CD14-positive monocyte (primary cell): ENCODE measurements at regions not wholly inside any gene's neighbourhood (a gene's known extent, or its start where the extent isn't known, plus 50 kb on each side); places are given as distances from the start of the nearest gene placed in this dataset.

Source experiments
- DNase-seq, 3 donors: peaks; one replicate each; pipeline ENCODE4 v3.0.0-alpha.2; 2011 to 2022
- H2AFZ ChIP-seq: 2 replicates; pipeline ENCODE4 v1.6.0; 2012; ENCODE audit warnings: mild to moderate bottlenecking, low read depth, low read length, inconsistent platforms; ENCODE audit not compliant: insufficient read depth, poor library complexity, severe bottlenecking
- H3K27ac ChIP-seq, 2 donors: 1 replicate in 1 of 2; 2 replicates in 1 of 2; pipeline ENCODE4 v1.5.1; 2012 to 2013; ENCODE audit warnings: low read length in 2 of 2, control low read depth in 1 of 2, inconsistent platforms in 1 of 2, low read depth in 1 of 2, mild to moderate bottlenecking in 1 of 2
- H3K27me3 ChIP-seq, 2 donors: one replicate each; pipeline versions ENCODE4 v1.6.0 to v1.6.1; 2011 to 2013; ENCODE audit warnings: low read length in 2 of 2; ENCODE audit not compliant: control insufficient read depth in 2 of 2, insufficient read depth in 2 of 2
- H3K36me3 ChIP-seq, 2 donors: replicated peaks in 1 of 2; 1 replicate in 1 of 2; 2 replicates in 1 of 2; pipeline versions ENCODE4 v1.5.1 to v1.6.1; 2012 to 2013; ENCODE audit warnings: low read length in 2 of 2, control low read depth in 1 of 2, inconsistent platforms in 1 of 2, mild to moderate bottlenecking in 1 of 2; ENCODE audit not compliant: insufficient read depth in 2 of 2, control insufficient read depth in 1 of 2
- H3K4me1 ChIP-seq, 2 donors: 1 replicate in 1 of 2; 2 replicates in 1 of 2; pipeline versions ENCODE4 v1.5.1 to v1.6.1; 2012 to 2013; ENCODE audit warnings: low read length in 2 of 2, control low read depth in 1 of 2, inconsistent platforms in 1 of 2, mild to moderate bottlenecking in 1 of 2, moderate library complexity in 1 of 2; ENCODE audit not compliant: insufficient read depth in 2 of 2, control insufficient read depth in 1 of 2
- H3K4me2 ChIP-seq: replicated peaks from 2 replicates; pipeline ENCODE3; 2012; ENCODE audit warnings: low read length, moderate library complexity, mild to moderate bottlenecking; ENCODE audit not compliant: poor library complexity, severe bottlenecking; ENCODE audit errors: extremely low read depth
- H3K4me3 ChIP-seq, 3 experiments: fragments of 200-600 bp in 1 of 3; sonication (generic) in 1 of 3; replicated peaks in 1 of 3; 1 replicate in 2 of 3; 2 replicates in 1 of 3; pipeline ENCODE4 v1.5.1; 2011 to 2013; ENCODE audit warnings: low read length in 3 of 3, mild to moderate bottlenecking in 3 of 3, control low read depth in 2 of 3, low read depth in 2 of 3, inconsistent platforms in 1 of 3, moderate library complexity in 1 of 3
- H3K79me2 ChIP-seq: 2 replicates; pipeline ENCODE4 v1.6.0; 2012; ENCODE audit warnings: mild to moderate bottlenecking, control low read depth, inconsistent platforms, low read length, moderate library complexity; ENCODE audit not compliant: insufficient read depth
- H3K9ac ChIP-seq: 2 replicates; pipeline ENCODE4 v1.6.0; 2017; ENCODE audit warnings: low read length, mild to moderate bottlenecking; ENCODE audit not compliant: insufficient read depth, poor library complexity, severe bottlenecking
- H3K9me3 ChIP-seq, 2 donors: replicated peaks in 1 of 2; 1 replicate in 1 of 2; 2 replicates in 1 of 2; pipeline versions ENCODE4 v1.5.1 to v1.6.1; 2012 to 2013; ENCODE audit warnings: low read length in 2 of 2, control low read depth in 1 of 2; ENCODE audit not compliant: control insufficient read depth in 1 of 2, insufficient read depth in 1 of 2
- H4K20me1 ChIP-seq: 2 replicates; pipeline ENCODE4 v1.6.0; 2012; ENCODE audit warnings: mild to moderate bottlenecking, low read length, control low read depth, moderate library complexity; ENCODE audit not compliant: insufficient read depth
- H3K27ac Mint-ChIP-seq, 7 donors: one replicate each; pipeline ENCODE4 v1.8.0; 2020; ENCODE audit warnings: mild to moderate bottlenecking in 7 of 7, mixed read lengths in 7 of 7, moderate library complexity in 6 of 7, inconsistent platforms in 2 of 7
- H3K27me3 Mint-ChIP-seq, 3 donors: one replicate each; pipeline ENCODE4 v1.8.0; 2021 to 2022; ENCODE audit warnings: low read depth in 3 of 3, mild to moderate bottlenecking in 3 of 3, mixed read lengths in 3 of 3, moderate library complexity in 3 of 3, inconsistent platforms in 1 of 3
- H3K36me3 Mint-ChIP-seq, 2 donors: one replicate each; pipeline ENCODE4 v1.8.0; 2020; ENCODE audit warnings: mixed read lengths in 2 of 2, inconsistent platforms in 1 of 2, mild to moderate bottlenecking in 1 of 2
- H3K4me1 Mint-ChIP-seq: one replicate; pipeline ENCODE4 v1.8.0; 2020; ENCODE audit warnings: mild to moderate bottlenecking, mixed read lengths
- H3K4me3 Mint-ChIP-seq, 2 donors: one replicate each; pipeline ENCODE4 v1.8.0; 2020; ENCODE audit warnings: mild to moderate bottlenecking in 2 of 2, mixed read lengths in 2 of 2, moderate library complexity in 1 of 2
- H3K9me3 Mint-ChIP-seq, 7 donors: one replicate each; pipeline ENCODE4 v1.8.0; 2020 to 2022; ENCODE audit warnings: mixed read lengths in 7 of 7, mild to moderate bottlenecking in 6 of 7, moderate library complexity in 6 of 7, inconsistent platforms in 2 of 7
- CTCF ChIP-seq: fragments of 200-600 bp; IDR thresholded peaks from one replicate; pipeline ENCODE4 v1.8.0; 2022; ENCODE audit warnings: antibody characterized with exemption, mild to moderate bottlenecking
- WGBS: methylation state at CpG from one replicate; pipeline ENCODE4 v1.1.5; 2013; ENCODE audit warnings: missing lambda C conversion rate; ENCODE audit not compliant: insufficient coverage; 5-methylcytosine and 5-hydroxymethylcytosine counted together
- intact Hi-C, 2 donors: fragments of 100-400 bp; cut with micrococcal nuclease; formaldehyde crosslinking; loops; one replicate each; pipeline versions ENCODE4 v1.15.0 to v1.15.1; 2023

DNA sequence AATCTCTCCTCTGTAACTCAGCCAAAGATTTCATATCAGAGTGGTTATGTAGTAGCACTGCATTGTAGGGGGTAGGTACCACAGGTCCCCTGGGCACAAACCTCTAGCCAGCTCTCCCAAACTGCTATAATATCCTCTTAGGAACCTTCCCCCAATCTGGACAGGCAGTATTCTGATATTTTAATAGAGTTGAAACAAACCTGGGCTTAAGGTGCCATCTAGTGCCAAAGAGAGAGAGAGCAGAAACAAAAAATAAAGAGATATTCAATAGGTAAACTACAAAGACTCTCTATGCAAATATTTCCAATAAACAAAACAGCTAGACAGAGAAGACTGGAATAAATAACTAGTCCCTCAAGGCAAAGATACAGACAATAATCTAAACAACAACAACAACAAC, 1070.0 kb downstream of the CDH11 start:
- Mint-ChIP-seq H3K36me3 (no peaks in the 10 kb centered on the region), H3K4me3 (no peak overlapping the region), H3K4me1 (no peaks in the 10 kb centered on the region), H3K27me3 (no peaks in the 10 kb centered on the region), H3K9me3 (peaks cover 0 to 3% (median 0%) of the 10 kb centered on the region in 7 donors), H3K27ac (no peak overlapping the region)
- no peak for TF ChIP-seq CTCF
- Histone ChIP-seq H3K79me2 (no peaks in the 10 kb centered on the region), H3K4me1 (no peaks in the 10 kb centered on the region), H3K27ac (no peak overlapping the region), H3K36me3 (no peaks in the 10 kb centered on the region), H3K9ac (no peak overlapping the region), H4K20me1 (no peaks in the 10 kb centered on the region), H3K4me3 (no peak overlapping the region), H3K4me2 (no peak overlapping the region), H3K27me3 (no peaks in the 10 kb centered on the region), H2AFZ (no peak overlapping the region), H3K9me3 (no peaks in the 10 kb centered on the region)
- DNase-seq: no peak
- intact Hi-C loops: no loop called here

DNA sequence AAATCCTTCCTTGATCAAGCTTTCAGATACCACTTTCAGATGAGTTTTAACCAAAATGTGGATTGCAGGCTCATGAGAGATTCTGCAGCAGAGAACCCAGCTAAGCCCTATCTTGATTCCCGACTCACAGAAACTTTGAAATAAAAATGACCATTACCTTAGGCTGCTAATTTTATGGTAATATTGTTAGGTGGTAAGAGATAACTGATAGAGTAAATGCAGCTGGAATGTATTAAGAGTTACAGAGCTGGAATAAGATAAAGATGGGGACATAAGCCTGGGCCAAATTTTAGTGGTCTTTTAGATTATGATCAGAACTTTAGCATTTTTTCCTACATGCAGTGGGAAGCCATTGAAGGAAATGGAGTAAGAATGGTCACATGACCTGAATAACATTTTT, 1074.0 kb downstream of the CDH11 start:
- no peaks in the 10 kb centered on the region for H3K27me3 Mint-ChIP-seq
- no peaks in the 10 kb centered on the region for H3K27me3 ChIP-seq
- no peak overlapping the region for H3K4me3 Mint-ChIP-seq
- H3K4me1 Mint-ChIP-seq: no peaks in the 10 kb centered on the region
- intact Hi-C loops: no loop called here
- TF ChIP-seq CTCF: no peak
- H4K20me1 ChIP-seq: no peaks in the 10 kb centered on the region
- WGBS: 100% methylated on average over 1 of the region's 1 CpG
- H3K4me1 ChIP-seq: no peaks in the 10 kb centered on the region
- no peaks in the 10 kb centered on the region for H3K79me2 ChIP-seq
- no peak overlapping the region for H3K27ac ChIP-seq
- H3K36me3 Mint-ChIP-seq: no peaks in the 10 kb centered on the region
- H3K9me3 ChIP-seq: no peaks in the 10 kb centered on the region
- DNase-seq: no peak
- H2AFZ ChIP-seq: no peak overlapping the region
- H3K27ac Mint-ChIP-seq: no peak overlapping the region
- H3K4me2 ChIP-seq: no peak overlapping the region
- no peak overlapping the region for H3K4me3 ChIP-seq
- H3K36me3 ChIP-seq: no peaks in the 10 kb centered on the region
- no peak overlapping the region for H3K9ac ChIP-seq
- peaks cover 0 to 3% (median 0%) of the 10 kb centered on the region in 7 donors for H3K9me3 Mint-ChIP-seq
